GM18907 (cell line): ENCODE measurements at regions not wholly inside any gene's neighbourhood (a gene's known extent, or its start where the extent isn't known, plus 50 kb on each side); places are given as distances from the start of the nearest gene placed in this dataset.
A peak's percentile ranks its signal among the peaks of the same experiment; 100 is the strongest.
"Not testable (repeated sequence)": the region's sequence is repeated elsewhere in the genome, so short reads cannot be mapped to it uniquely, and the experiment has no call there.

Source experiments
- ATAC-seq: cut with Tn5 transposase; IDR thresholded peaks from one replicate; pipeline ENCODE4 v1.9.1; 2021; ENCODE audit warnings: mild to moderate bottlenecking, moderate library complexity; ENCODE audit not compliant: unreplicated experiment

DNA sequence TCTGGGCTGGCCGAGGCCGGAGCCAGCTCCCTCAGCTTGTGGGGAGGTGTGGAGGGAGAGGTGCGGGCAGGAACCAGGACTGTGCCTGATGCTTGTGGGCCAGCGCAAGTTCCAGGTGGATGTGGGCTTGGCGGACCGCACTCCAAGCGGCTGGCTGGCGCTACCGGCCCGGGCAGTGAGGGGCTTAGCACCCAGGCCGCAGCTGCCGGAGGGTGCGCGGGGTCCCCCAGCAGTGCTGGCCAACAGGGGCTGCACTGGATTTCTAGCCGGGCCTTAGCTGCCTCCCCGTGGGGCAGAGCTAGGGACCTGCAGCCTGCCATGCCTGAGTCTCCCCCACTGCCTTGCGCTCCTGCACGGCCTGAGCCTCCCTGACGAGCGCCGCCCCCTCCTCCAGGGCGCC lies 242.8 kb downstream of the CCSER2 start:
- ATAC-seq: no peak

DNA sequence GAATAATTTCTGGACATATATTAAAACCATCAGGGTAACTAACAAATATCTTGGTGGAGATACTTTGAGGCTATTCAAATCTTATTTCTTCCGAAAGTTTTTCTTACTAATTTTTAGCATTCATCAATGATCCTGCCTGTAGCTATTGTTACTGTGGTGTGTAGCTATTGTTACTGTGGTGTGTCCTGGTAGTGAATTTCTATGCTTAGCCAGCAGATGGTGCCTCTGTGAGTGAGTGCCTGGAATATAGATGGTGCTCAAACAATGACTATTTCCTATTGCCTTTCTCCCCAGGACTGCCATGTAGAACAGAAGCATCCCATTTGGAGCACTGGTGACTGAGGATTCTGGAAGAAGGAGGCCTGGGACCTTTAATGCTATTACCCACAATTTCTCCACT lies 245.7 kb downstream of the CCSER2 start:
- ATAC-seq: peak; percentile 50

DNA sequence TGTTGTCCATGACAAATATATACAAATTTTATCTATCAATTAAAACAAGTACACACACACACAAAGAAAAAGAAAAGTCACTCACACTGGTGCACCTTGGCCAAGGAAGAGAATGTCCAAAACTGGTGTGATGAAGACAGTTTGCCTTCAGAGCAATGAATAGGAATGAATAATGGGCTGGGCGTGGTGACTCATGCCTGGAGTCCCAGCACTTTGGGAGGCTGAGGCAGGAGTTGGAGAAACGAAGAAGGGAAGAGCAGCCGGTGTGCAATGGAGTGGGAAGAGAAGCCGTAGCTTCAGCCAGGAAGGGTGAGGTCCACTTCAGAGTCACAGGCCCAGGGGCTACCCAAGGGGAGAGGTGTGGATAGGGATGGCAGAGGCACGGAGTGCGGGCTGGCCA lies 253.6 kb downstream of the CCSER2 start:
- no peak for ATAC-seq

DNA sequence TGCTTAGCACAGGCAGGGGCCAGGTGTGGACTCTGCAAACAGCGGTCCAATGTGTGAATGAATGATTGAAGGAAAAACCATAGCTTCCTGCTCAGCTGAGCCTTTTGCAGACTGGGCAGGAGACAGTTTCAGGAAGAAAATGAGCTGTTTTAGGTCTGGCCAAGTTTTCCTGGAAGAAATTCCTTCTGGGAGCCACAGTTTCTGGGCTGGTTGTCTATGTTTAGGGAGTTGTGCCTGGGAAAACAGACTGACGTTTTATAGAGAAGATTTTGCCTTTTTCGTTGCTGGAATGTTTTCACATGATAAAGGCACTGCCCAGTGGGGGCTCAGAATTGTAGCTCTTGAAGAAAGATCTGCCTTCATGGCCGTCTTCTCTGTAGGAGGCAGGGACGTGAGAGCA lies 255.1 kb downstream of the CCSER2 start:
- ATAC-seq: no peak

DNA sequence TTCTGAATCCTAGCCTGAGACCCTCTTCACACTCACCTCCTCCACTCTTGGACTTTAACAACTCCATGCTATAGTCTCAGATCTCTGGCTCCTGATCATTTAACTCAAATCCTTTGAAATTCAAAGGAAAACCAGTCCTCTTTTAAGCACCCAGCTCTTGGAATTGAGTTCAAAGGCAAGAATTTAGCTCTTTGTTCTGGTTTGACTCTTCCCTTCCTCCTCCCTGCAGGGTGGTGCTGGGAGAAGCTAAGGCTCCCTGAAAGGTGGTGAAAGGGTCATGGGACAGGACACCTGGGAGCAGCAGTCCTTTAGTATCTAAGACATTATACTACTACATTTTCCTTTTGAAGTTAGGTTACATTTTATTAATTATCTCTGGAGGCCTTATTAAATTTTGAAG lies 259.4 kb downstream of the CCSER2 start:
- ATAC-seq: no peak

DNA sequence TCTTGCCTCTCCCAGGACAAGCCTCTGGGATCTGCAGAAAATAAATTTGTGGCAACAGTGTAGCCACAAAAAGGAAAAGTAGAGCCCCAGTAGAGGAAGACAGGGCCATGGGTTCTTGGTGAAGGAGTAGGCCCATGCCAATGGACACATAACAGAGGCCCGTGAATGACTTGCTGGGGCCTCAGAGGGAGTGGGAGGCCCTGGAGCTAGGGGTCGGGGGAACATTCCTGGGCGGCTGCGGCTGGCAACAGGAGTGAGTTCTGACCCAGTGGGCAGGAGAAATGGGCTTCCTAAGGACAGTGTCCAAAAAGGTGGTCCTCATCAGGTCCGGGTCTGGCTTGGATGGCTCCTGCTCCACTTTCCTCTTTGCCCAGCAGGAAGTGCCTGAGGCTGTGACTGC lies 260.0 kb downstream of the CCSER2 start:
- no peak for ATAC-seq

DNA sequence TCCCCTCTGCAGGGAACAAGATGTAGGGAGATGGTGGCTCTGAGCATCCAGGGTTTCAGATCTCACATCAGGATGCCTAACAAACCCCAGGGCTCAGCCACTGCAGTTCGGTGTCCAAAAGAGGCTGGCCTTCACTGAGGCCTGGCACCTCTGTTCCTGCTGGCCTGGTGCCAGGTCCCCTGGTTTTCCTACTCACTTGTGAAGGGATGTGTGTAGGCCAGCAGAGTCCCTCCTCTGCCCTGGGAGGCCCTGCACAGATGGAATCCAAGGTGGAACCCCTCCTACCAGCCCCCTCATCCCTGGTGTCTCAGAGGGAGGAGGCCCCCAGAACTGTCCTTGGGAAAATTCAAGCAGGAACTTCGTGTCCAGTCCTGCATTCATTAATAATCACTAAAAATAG lies 260.6 kb downstream of the CCSER2 start:
- no peak for ATAC-seq

DNA sequence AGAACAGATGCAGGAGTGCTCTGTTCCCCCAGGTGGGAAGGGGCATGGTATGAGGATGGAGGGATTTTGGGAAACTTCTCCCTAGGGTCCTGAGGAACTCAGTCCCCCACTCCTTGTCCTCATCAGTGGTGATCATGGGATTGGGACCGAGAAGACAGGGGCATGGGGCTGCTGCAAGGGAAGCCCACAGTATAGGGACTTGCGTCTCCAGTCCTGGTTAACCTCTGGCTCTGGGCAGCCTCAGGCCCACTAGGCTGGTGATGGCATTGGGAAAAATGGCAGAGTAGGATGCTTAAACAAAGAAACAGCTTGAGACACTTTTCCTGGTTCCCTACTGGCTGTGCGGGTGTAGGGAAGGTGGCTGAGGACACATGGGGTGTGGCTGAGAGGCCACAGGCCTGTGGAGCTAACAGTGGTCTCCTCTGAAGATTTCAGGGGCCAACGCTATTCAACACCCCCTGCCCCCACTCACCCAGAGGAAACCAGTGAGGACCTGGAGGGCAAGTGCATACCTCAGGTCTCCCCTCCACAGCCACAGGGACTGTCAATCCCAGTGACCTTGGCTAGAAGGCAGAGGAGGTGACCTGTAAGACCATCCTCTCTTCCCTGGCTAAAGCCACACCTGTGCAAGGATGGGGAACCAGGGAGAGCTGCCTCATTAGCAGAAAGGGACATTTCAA lies 261.3 kb downstream of the CCSER2 start:
- ATAC-seq: no peak

DNA sequence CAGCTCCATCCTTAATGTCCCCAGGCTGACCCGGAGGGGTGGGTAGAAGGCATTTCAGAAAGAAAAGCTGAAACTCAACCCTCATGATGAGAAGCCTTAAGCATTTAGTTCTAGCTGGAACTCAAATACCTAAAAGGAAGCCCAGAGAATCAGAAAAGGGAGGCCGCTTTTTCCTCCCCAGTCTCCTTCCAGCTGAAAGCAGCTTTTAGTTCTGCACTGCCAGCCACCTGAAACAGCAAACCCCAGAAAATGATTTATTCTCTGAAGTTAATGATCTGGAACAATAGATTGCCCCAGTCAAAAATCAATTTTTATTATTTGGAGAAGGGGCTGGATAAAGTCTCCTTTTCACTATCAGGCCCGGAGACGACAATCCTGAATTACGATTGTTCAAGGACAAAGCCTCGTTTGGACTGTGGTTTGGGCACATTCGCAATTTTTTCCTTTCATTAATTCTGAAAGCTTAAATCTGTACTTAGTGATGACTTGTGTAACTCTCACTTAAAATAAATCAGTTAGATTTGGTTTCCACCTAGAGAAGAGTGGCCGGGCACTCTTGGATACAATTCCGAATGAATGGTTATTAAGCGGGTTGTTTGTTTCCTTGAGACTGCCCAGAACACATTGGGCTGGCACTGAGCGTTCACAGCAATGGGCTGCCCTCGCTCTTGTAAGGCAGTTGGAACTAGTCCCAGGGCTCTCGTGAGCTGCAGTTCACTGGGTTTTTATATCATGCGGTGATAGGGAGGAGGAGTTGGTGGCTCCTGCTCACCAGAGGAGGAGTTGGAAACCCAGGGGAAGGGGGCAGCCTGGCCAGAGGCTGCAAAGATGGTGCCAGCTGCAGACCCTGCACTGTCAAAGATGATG lies 262.2 kb downstream of the CCSER2 start:
- ATAC-seq: no peak

DNA sequence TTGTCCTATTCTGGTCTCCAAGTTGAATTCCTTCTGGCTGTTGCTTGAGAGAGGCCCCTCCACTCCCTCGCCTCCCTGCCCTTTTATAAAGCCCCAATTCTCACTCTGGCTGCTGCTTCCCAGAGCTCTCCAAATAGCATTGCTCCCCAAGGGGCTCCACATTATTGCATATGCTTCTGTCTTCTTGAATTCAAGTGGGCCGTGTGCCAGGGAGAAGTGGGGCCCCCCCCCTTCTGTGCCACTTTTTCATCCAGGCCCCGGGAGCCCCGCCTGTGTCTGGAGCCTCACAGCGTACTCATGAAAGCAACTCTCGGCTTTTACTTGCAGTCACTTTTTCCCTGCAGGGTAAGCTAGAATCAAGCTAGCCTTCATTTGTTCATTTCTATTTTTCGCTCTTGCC lies 265.1 kb downstream of the CCSER2 start:
- ATAC-seq: no peak

DNA sequence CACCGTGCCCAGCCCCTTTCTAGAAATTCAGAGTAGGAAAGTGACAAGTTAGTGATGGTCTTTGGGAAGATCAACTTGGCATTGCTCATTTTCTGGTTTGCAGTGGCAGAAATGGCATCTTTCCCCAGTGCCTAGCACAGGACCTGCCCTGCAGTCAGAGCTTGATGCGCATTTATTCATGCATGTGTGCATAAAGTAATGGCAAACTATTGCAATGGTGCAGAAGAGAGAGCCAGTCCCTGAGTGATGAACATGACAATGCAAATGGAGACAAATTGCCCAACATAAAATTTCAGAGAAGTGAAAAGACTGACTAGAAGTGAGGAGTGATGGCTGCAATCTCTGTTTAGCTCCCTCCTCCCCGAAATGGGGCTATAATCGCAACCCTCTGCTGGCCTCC lies 268.2 kb downstream of the CCSER2 start:
- ATAC-seq: no peak

DNA sequence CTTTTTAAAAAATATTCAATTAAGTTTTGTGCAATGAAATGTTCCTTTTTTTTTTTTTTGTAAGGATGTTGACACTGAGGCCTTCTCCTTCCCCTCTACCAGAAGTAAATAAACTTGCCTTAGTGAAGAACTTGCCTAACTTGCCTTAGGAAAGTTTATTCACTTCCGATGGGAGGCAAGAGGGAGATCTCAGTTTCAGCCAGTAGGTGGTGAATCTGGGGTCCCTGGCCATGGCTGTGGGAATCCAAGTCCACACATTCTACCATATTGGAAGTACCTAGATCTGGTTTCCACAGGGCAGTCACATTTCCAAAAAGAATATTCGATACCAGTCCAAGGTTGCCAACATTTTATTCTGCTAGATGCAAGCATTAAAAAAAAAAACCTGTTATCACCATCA lies 270.9 kb downstream of the CCSER2 start:
- no peak for ATAC-seq

DNA sequence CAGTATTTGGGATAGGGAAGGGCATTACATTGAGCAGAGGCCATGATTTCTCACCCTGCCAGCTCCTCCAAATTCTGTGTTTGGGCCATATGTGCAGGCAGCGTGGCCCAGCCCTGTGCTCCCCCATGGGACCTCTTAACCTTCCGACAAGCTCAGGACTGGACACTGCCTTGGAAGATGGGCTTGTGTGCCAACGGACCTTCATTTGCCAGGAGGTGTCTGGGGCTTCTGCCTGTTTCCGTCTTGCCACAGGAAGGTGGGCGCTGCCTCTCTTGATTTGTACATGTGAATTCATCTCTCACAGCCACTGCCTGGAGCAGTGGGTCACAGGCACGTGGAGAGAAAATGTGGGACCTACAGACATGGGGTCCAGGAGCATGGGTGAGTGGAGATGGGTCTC lies 272.6 kb downstream of the CCSER2 start:
- ATAC-seq: no peak

DNA sequence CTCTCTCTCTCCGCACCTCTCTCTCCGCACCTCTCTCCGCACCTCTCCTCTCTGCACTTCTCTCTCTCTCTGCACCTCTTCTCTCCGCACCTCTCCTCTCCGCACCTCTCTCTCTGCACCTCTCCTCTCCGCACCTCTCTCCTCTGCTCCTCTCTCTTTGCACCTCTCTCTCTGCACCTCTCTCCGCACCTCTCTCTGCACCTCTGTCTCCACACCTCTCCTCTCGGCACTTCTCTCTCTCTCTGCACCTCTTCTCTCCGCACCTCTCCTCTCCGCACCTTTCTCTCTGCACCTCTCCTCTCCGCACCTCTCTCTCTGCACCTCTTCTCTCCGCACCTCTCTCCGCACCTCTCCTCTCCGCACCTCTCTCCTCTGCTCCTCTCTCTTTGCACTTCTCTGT lies 274.2 kb downstream of the CCSER2 start:
- ATAC-seq: not testable (repeated sequence)

DNA sequence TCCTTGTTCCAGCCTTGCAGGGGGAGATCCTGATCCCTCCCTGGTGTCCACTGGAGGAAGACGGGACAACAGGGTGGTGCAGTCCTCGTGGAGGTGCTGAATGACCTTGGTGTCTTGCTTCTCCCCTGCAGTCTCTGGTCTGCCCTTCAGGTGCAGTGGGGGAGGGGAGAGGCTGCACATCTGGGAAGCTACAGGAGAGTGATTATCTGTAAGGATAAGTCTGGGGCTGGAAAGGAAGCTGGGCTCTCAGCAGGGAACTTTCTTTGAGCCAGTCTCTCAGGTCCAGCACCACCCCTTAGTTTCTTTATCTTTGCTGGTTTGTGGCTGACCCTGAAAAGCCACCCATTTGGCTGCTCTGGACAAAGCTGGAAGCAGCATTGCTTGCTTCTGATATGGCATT lies 275.6 kb downstream of the CCSER2 start:
- ATAC-seq: no peak

DNA sequence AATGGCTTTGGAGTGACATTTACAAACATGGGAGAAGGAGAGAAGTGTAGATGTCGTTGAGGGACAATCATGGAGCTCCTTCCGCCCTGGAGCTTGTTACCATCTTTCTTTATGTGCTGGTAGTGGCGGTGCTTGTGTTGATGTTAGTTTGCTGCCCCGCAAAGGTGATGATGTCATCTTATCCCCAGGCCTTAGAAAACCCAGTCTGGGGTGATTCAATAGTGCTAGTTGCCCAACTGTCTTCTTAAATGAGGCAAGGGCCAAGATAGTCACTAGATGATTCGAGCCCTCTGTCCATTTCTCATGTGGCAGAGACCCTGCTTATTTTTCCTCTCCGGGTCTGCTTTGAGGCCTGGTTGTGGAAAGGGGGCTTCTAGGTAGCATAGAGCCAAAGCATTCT lies 277.4 kb downstream of the CCSER2 start:
- no peak for ATAC-seq

DNA sequence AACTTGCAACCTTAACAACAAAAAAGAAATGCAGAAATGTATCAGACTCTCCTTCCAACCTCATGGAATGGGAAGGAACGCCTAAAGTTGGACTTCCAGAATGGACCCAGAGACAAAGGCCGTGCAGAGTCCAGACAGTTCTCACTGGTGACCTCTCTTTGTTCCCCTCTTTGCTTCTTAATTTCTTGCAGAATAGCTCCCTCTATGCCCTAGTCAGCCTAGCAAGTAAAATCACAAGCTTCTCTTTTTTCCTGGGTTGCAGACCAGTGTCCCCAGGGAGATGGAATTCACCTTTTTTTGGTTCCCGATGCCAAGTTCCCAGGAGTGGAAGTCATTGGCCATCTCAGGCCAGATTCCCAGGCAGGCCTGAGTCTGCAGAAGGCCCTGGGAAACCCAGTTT lies 278.0 kb downstream of the CCSER2 start:
- no peak for ATAC-seq

DNA sequence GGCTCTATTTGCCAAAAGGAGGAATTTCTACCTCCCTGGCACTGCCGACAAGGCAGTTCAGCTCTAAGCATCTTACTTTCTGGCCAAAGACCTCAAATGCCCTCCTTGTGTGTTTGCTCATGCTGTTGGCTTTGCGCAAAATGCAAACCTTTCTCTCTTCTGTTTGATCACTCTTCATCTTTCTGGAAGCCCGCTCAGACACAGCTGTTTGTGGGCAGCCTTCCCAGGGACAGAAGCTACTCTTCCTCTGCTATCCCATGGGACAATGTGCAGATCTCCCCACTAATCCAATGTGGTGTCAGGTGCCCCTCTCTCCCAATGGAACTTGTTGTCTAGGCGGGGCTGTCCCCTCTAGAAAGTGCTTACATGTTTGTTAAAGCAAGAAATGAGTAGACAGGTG lies 278.7 kb downstream of the CCSER2 start:
- ATAC-seq: no peak

DNA sequence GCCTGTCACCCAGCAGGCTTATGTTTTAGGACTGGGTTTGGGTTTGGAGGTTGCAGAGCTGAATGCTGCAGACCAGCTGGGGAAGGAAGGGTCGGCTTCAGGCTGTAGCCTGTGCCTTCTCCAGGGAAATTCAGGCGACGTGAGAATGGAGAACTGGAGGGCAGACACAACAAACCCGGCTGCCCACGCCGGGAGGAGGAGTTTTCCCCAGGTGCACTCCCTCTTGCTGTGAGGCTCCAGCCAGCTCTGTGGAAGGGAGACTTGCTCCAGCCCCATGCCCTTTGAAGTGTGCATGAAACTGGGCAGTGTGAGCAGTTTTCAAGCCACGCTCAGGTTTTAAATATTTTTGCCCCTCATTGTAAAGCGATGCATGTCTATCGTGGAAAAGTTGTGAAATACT lies 279.1 kb downstream of the CCSER2 start:
- no peak for ATAC-seq

DNA sequence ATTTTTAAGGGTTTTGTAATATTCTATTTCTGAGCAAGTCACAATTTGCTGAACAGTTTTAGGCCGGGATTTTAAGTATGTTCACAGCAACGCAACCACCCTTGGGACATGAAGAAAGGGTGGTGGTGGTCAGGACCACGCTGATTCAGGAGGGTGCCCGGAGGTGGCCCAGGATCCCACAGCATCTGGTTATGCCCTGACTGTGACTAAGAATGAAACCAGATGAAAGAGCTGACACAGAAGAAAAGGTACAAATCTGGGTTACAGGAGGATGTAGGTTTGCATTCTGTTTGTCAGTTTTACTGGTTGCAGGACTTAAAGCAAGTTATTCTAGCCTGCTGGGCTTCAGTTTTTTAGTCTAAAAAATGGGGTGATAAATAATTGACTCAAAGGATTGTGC lies 279.7 kb downstream of the CCSER2 start:
- peak; percentile 89 for ATAC-seq

DNA sequence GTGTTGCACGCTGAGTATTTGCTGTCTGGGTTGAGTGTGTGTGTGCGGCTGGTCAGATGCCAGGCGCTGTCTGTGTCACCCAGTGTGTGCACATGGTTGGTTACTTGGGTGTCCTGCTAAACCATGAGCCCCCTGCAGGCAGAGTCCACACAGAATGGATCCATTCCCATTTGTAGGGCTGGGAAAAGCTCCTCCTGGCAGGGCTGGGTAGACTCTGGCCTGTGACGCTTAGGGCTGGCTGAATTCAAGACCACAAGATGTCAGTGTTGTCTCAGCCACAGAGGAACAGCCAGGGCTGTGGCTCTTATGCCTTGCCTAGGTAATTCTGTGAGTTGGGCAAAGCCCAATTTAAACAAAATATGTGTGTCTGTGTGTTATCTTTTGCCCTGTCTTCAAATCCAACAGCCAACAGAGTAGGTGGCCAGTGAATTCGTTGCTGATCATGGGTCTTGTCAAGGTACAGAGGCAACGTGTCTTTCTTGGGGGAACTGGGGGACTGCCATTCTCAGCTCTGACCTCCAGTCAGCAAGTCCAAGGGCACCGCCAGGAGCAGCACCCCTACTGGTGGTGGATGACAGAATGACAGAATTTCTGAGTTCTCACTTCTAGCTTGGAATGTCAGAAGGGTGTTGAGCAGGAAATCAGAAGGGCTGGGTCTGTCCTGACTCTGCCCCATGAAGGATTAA lies 285.1 kb downstream of the CCSER2 start:
- peak; percentile 86 for ATAC-seq
